Activated naive CD8-positive, alpha-beta T cell (primary cell): ENCODE measurements at regions not wholly inside any gene's neighbourhood (a gene's known extent, or its start where the extent isn't known, plus 50 kb on each side); places are given as distances from the start of the nearest gene placed in this dataset.
"Not testable (repeated sequence)": the region's sequence is repeated elsewhere in the genome, so short reads cannot be mapped to it uniquely, and the experiment has no call there.

Experiments
- H3K27ac Mint-ChIP-seq: one replicate; pipeline ENCODE4 v1.8.0; 2021; ENCODE audit warnings: mixed read lengths
- H3K27me3 Mint-ChIP-seq: one replicate; pipeline ENCODE4 v1.8.0; 2021; ENCODE audit warnings: mixed read lengths
- H3K36me3 Mint-ChIP-seq: one replicate; pipeline ENCODE4 v1.8.0; 2021; ENCODE audit warnings: mixed read lengths
- H3K4me1 Mint-ChIP-seq: one replicate; pipeline ENCODE4 v1.8.0; 2021; ENCODE audit warnings: low read depth, mixed read lengths
- H3K4me3 Mint-ChIP-seq: one replicate; pipeline ENCODE4 v1.8.0; 2021; ENCODE audit warnings: mild to moderate bottlenecking, mixed read lengths
- H3K9me3 Mint-ChIP-seq: one replicate; pipeline ENCODE4 v1.8.0; 2021; ENCODE audit warnings: low read depth, mixed read lengths

DNA sequence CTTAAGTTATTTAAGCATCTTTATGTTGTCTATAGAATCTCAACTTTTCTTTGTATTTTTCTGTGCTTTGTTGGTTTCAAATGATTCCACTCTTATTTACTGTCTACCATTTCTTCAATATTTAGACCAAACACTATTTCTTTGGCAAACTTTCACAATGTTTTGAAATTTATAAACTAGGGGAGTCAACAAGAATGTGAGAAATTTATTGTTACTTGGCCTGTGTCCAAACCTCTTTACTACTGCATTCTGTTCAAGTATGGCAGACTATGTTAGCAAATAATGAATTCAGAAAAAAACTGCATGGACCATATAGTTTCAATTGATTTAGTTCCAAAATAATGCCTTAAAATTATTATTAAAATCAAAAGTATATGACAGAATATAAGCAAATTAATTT, 470.2 kb downstream of the FBXO15 start:
- no peaks in the 10 kb centered on the region for H3K9me3 Mint-ChIP-seq
- H3K27ac Mint-ChIP-seq: no peak overlapping the region
- no peaks in the 10 kb centered on the region for H3K4me1 Mint-ChIP-seq
- no peak overlapping the region for H3K4me3 Mint-ChIP-seq
- peaks cover 4% of the 10 kb centered on the region for H3K27me3 Mint-ChIP-seq
- H3K36me3 Mint-ChIP-seq: no peaks in the 10 kb centered on the region

DNA sequence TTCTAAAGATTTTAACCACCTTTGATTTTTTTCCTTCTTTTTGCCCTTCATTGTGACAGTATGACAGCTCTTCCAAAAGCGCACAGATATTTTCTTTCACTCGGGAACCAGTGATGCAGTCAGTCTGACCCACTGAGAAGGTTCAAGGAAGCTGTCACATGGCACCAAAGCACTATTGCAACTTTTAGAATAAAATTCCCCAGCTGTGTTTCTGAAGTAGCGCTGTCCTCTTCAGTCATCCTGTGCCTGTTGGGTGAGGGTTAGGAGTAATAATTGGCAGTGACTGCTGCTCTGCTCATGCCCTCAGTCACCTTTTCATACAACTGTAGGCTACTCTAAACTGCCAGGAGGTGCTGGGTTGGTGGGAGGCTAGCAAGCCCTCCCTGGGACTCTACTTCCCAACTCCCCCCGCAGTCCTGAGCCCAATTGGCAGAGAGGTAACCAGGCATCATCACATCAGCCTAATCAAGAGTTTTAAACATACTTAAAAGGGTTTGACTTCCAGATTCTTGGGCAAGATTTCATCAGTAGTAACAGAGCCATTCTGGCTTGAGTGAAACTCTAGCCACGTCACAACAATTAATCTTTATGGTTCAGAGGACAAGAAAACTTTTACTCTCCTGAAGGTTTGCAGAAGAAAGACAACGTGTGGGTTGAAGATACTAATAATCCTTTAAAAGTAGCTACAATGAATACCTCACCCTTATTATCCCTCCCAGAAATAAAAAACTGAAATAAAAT, 473.3 kb downstream of the FBXO15 start:
- H3K27me3 Mint-ChIP-seq: peaks cover 4% of the 10 kb centered on the region
- no peaks in the 10 kb centered on the region for H3K9me3 Mint-ChIP-seq
- no peak overlapping the region for H3K4me3 Mint-ChIP-seq
- H3K36me3 Mint-ChIP-seq: no peaks in the 10 kb centered on the region
- no peak overlapping the region for H3K27ac Mint-ChIP-seq
- H3K4me1 Mint-ChIP-seq: no peaks in the 10 kb centered on the region

DNA sequence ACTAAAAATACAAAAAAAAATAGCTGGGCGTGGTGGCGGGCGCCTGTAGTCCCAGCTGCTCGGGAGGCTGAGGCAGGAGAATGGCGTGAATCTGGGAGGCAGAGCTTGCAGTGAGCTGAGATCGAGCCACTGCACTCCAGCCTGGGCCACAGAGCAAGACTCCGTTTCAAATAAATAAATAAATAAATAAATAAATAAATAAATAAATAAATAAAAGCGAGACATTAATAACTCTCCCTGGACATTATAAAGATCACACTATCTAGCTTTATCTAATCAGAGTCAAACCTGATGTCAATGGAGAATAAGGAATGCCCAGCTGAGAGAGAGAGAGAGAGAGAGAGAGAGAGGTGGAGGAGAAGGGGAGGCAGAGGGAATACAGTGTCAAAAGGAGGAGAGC, 476.2 kb downstream of the FBXO15 start:
- not testable (repeated sequence) for H3K9me3 Mint-ChIP-seq, H3K4me3 Mint-ChIP-seq, H3K4me1 Mint-ChIP-seq, H3K36me3 Mint-ChIP-seq, H3K27ac Mint-ChIP-seq, H3K27me3 Mint-ChIP-seq

DNA sequence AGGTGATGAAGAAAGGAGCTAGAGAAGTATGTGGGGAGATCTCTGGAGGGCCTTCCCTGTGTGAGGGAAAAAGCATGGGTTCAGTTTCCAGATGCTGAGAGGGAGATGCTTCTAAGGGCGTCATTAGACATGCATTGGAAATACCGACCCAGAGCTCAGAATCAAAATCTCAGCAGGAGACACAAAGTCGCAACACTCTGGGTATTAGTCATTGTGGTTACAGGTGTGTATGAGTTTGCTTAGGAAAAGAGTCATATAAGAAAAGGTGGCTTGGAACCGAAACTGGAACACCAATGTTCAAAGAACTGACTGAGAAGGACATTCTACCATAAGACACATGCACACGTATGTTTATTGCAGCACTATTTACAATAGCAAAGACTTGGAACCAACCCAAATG, 477.1 kb downstream of the FBXO15 start:
- Mint-ChIP-seq H3K9me3 (no peaks in the 10 kb centered on the region), H3K36me3 (no peaks in the 10 kb centered on the region), H3K4me3 (no peak overlapping the region), H3K27ac (no peak overlapping the region), H3K4me1 (no peaks in the 10 kb centered on the region), H3K27me3 (peaks cover 3% of the 10 kb centered on the region)

DNA sequence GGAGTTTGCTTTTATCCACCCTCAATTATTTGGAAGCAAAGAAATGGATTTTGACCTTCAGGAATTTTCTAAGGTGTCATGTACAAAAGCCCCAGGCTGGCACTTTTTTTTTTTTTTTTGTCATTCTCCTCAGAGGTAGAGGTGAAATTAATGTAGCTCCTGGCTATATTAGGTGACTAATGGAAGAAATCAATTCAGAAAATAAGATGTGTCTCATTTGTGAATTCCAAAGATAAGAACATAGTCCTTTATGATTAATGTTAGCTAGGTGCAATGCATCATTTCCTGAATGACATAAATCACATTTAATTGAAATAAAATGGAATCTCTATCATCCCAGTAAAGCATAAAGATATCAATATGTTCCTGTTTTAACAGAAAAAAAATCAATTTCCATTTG, 477.6 kb downstream of the FBXO15 start:
- H3K4me3 Mint-ChIP-seq: no peak overlapping the region
- no peak overlapping the region for H3K27ac Mint-ChIP-seq
- H3K4me1 Mint-ChIP-seq: no peaks in the 10 kb centered on the region
- H3K9me3 Mint-ChIP-seq: no peaks in the 10 kb centered on the region
- no peaks in the 10 kb centered on the region for H3K36me3 Mint-ChIP-seq
- peaks cover under 1% of the 10 kb centered on the region for H3K27me3 Mint-ChIP-seq

DNA sequence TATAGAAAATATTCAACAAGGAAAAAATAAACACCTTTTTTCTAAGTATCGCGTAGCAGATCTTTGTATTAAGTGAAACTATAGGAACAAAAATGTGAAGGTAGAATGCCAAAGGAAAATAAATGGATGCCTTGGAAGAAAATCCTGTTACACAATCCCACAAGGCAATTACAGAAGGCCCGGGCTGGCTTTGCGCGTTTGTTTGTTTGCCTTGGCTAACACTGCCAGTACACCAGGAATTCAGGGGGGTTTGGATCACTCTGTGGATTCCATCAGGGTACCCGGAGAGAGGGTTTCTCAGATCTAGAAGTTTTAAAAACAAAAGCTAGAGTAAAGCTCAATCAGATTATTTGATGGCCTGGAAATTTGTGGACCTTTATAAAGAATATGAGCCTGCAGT, 478.3 kb downstream of the FBXO15 start:
- Mint-ChIP-seq H3K4me1 (no peaks in the 10 kb centered on the region), H3K27ac (no peak overlapping the region), H3K4me3 (no peak overlapping the region), H3K27me3 (no peaks in the 10 kb centered on the region), H3K36me3 (no peaks in the 10 kb centered on the region), H3K9me3 (no peaks in the 10 kb centered on the region)

DNA sequence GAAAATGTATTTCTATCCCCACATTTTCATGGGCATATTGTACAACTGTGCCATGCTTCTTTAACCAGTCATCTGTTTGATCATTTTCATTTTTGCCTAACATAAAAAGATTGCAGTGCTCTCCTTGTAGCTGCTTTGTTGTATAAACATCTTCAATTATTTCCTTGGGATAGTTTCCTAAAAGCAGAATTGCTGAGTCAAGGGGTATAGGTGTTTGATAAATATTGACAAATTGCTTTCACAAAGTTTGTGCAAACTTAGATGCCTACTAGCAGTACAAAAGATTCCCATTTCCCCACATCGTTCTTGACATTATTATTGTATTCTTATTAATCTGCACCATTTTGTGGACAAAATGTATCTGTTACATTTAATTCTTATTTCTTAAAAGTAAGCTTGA, 479.6 kb downstream of the FBXO15 start:
- H3K4me1 Mint-ChIP-seq: no peaks in the 10 kb centered on the region
- H3K9me3 Mint-ChIP-seq: no peaks in the 10 kb centered on the region
- H3K27me3 Mint-ChIP-seq: no peaks in the 10 kb centered on the region
- H3K4me3 Mint-ChIP-seq: no peak overlapping the region
- no peak overlapping the region for H3K27ac Mint-ChIP-seq
- no peaks in the 10 kb centered on the region for H3K36me3 Mint-ChIP-seq

DNA sequence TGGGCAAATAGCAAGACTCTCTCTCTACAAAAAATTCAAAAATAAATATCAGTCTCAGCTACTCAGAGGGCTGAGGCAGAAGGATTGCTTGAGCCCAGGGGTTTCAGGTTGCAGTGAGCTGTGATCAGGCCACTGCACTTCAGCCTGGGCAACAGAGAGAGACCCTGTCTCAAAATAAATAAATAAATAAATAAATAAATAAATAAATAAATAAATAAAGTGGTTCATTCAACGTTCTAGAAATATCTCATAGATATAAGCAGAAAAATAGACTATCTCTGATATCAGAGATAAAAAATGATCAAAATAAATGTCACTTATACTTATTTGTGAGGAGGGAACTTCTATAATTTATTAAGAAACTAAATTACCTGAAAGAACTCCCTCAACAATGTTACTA, 480.9 kb downstream of the FBXO15 start:
- H3K4me3 Mint-ChIP-seq: no peak overlapping the region
- H3K4me1 Mint-ChIP-seq: peaks cover 3% of the 10 kb centered on the region
- H3K27me3 Mint-ChIP-seq: no peaks in the 10 kb centered on the region
- no peaks in the 10 kb centered on the region for H3K36me3 Mint-ChIP-seq
- no peak overlapping the region for H3K27ac Mint-ChIP-seq
- no peaks in the 10 kb centered on the region for H3K9me3 Mint-ChIP-seq

DNA sequence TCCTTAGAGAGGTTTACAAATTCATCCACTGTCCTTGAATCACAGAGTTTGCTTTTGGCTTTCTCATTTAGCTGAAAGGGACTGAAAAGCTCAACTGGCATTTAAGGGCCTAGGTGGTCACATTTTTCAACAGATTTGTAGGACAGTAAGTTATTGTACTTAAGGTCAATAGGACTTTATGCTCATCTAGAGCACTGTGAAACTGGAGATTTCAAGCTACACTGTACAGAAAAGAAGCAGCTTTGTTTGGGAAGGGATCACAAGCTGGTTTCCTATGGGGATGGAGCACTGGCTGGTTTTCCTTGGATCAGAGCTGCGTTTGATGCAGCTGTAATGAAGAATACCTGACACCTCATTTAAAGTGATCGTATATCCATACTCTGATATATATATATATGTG, 482.7 kb downstream of the FBXO15 start:
- no peak overlapping the region for H3K27ac Mint-ChIP-seq
- peaks cover 3% of the 10 kb centered on the region for H3K4me1 Mint-ChIP-seq
- no peak overlapping the region for H3K4me3 Mint-ChIP-seq
- no peaks in the 10 kb centered on the region for H3K36me3 Mint-ChIP-seq
- H3K9me3 Mint-ChIP-seq: no peaks in the 10 kb centered on the region
- no peaks in the 10 kb centered on the region for H3K27me3 Mint-ChIP-seq

DNA sequence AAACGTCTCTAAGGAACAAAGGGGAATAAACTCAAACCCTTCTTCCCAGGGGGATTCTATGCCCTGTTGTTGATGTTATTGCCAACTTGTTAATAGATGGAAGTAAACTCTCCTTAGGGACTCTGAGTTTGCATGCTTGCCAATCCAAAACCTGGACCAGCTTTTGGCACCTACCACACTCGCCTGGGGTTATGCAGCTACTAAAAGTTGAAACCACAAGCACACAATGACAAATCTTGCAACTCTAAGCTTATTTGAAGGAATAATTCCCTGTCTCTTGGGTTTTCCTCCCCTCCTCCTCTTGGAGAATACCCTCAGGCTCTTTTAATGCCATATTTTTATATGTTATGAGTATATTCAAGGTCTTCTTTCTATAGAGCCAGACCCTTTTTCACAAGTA, 484.1 kb downstream of the FBXO15 start:
- H3K36me3 Mint-ChIP-seq: no peaks in the 10 kb centered on the region
- H3K27ac Mint-ChIP-seq: no peak overlapping the region
- H3K27me3 Mint-ChIP-seq: no peaks in the 10 kb centered on the region
- H3K9me3 Mint-ChIP-seq: no peaks in the 10 kb centered on the region
- peaks cover 3% of the 10 kb centered on the region for H3K4me1 Mint-ChIP-seq
- H3K4me3 Mint-ChIP-seq: no peak overlapping the region

DNA sequence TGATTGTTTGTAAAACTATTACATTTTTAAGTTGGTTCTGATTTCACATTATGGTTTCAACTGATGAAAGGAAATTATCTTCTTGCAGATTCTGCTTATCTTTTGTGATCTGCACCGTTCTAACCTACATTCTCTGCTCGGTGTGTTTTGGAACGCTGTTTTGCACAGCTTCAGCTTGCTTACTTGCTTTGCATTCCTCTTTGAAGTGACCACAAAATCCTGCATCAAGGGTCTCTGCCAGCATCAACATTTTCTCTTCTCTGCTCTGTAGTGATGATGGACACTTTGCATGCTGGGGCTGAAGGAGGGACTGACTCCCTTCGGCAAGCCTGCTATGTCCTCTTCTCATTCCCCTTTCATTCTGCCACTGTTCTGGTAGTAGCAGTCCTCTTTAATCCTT, 485.2 kb downstream of the FBXO15 start:
- Mint-ChIP-seq H3K9me3 (no peaks in the 10 kb centered on the region), H3K4me3 (no peak overlapping the region), H3K27ac (no peak overlapping the region), H3K36me3 (no peaks in the 10 kb centered on the region), H3K4me1 (peaks cover 3% of the 10 kb centered on the region), H3K27me3 (no peaks in the 10 kb centered on the region)

DNA sequence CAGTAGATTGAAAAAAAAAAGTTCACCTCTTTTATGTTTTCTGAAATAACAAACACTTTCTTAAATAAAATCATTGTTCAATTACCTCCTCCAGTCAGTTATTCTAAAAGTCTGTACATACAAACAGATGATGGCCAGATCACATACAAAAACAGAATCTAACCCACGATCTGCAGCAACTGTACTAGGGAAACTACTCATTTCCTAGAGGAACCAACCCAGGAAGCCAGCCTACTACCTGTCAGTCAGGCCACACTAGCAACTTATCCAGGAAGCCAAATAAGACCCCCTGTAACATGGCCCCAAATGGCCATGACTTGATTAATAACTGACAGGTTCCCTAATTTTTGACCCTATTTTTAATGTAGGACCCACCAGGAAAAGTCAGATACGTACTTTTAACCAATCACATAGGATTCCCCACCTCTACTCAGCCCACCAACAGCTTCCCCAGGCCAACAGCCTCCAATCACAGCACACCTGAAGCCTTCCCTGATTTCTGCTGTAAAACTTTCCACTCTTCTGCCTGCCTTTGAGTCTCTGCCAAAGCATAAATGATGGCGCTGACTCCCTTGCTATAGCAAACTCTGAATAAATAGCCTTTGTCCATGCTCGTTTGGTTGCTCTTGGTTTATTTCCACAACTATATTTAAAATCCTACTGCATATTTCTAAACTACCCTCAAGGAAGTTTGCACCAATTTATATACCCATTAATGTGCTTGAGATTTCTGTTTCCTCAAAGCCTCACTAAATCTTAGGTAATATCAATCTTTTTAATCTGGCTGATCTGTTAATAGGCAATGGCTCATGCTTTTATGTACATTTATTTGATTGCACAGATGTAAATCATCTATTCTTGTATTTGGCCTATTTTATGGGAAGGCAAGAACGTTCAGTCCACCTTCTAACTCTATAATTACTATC, 486.4 kb downstream of the FBXO15 start:
- Mint-ChIP-seq H3K9me3 (no peaks in the 10 kb centered on the region), H3K27me3 (no peaks in the 10 kb centered on the region), H3K27ac (no peak overlapping the region), H3K36me3 (no peaks in the 10 kb centered on the region), H3K4me1 (peaks cover 3% of the 10 kb centered on the region), H3K4me3 (no peak overlapping the region)

DNA sequence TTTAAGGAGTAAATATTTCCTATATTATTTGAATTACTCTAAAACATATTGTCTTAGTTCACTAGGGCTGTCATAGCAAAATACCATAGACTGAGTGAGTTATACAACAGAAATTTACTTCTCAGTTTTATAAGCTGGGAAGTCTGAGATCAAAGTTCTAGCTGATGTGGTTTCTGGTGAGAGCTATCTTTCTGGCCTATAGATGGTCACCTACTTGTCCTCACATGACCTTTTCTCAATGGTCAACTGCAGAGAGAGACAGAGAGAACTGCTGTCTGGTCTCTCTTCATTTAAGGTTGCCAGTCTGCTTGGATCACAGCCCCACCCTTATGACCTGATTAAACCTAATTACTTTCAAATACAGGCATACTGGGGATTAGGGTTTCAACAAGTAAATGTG, 490.9 kb downstream of the FBXO15 start:
- H3K27ac Mint-ChIP-seq: no peak overlapping the region
- H3K27me3 Mint-ChIP-seq: peaks cover 2% of the 10 kb centered on the region
- H3K36me3 Mint-ChIP-seq: no peaks in the 10 kb centered on the region
- no peaks in the 10 kb centered on the region for H3K9me3 Mint-ChIP-seq
- H3K4me3 Mint-ChIP-seq: no peak overlapping the region
- no peaks in the 10 kb centered on the region for H3K4me1 Mint-ChIP-seq

DNA sequence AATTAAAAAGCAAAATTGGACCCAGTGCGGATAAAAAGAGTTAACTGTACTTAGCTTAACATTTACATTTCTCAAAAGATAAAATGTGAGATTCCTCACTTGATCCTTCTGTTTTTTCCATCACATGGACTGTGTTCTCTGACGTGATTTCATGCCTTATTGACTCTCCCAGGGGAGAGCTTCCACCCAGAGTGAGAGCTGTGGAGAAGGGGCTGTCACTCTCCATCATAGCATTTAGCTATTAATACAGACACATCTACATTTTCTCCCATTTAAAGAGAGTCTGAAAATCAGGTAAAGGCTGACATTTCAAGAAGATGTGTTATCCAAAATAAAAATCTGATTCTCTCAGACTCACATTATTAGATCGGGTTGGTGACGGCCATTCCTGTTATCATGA, 493.8 kb downstream of the FBXO15 start:
- H3K4me1 Mint-ChIP-seq: no peaks in the 10 kb centered on the region
- no peak overlapping the region for H3K27ac Mint-ChIP-seq
- H3K9me3 Mint-ChIP-seq: no peaks in the 10 kb centered on the region
- peaks cover 2% of the 10 kb centered on the region for H3K27me3 Mint-ChIP-seq
- H3K4me3 Mint-ChIP-seq: no peak overlapping the region
- H3K36me3 Mint-ChIP-seq: no peaks in the 10 kb centered on the region

DNA sequence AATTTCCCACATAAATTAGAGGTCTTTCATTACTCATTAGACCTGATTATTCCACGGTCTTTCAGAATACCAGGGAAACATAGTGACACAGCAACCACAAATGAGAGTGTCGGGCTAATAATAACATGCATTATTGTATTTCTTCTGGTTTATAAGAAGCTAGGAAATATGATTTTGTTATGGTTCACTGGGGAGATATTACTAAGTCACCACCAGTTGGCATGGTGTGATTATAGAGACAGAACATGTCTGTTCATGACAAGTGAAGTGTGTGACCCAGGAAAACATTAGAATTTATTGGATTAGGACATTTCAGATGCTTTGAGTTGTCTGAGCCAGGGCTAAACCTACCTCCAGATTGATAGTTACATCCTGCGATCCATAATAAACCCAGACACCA, 494.4 kb downstream of the FBXO15 start:
- Mint-ChIP-seq H3K36me3 (no peaks in the 10 kb centered on the region), H3K27me3 (peaks cover 2% of the 10 kb centered on the region), H3K9me3 (no peaks in the 10 kb centered on the region), H3K4me3 (no peak overlapping the region), H3K4me1 (no peaks in the 10 kb centered on the region), H3K27ac (no peak overlapping the region)
